ENCODE measurements at regions not wholly inside any gene's neighbourhood (a gene's known extent, or its start where the extent isn't known, plus 50 kb on each side); places are given as distances from the start of the nearest gene placed in this dataset.

DNA sequence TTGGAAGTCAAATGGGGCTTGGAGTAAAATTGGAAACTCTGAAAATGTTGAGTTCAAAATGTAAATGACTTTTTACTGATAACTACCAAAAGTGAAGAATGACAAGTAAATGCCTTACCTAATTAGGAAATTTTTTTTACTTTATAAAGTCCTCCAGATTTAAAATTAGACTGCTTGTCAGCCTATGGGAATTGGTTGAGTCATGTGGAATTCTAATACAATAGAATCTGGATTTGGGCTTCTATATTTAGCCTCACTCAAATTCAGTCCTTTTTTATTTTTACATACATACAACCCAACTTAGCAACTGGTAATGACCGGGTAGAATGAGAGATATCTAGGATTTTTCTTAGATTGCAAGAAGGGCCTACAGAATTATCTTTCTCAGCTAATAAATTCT, 158.9 kb upstream of the CADPS start:
- TF ChIP-seq, protein P1, sequence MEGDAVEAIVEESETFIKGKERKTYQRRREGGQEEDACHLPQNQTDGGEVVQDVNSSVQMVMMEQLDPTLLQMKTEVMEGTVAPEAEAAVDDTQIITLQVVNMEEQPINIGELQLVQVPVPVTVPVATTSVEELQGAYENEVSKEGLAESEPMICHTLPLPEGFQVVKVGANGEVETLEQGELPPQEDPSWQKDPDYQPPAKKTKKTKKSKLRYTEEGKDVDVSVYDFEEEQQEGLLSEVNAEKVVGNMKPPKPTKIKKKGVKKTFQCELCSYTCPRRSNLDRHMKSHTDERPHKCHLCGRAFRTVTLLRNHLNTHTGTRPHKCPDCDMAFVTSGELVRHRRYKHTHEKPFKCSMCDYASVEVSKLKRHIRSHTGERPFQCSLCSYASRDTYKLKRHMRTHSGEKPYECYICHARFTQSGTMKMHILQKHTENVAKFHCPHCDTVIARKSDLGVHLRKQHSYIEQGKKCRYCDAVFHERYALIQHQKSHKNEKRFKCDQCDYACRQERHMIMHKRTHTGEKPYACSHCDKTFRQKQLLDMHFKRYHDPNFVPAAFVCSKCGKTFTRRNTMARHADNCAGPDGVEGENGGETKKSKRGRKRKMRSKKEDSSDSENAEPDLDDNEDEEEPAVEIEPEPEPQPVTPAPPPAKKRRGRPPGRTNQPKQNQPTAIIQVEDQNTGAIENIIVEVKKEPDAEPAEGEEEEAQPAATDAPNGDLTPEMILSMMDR (conservative IDR thresholded peaks at IDR 0.05; ENCODE audit: low read depth, low read length), result no peak
- no peak overlapping the region for H3K4me3 ChIP-seq (ENCODE audit: low read length)
- no peak for DNase-seq (ENCODE audit: low read depth)

DNA sequence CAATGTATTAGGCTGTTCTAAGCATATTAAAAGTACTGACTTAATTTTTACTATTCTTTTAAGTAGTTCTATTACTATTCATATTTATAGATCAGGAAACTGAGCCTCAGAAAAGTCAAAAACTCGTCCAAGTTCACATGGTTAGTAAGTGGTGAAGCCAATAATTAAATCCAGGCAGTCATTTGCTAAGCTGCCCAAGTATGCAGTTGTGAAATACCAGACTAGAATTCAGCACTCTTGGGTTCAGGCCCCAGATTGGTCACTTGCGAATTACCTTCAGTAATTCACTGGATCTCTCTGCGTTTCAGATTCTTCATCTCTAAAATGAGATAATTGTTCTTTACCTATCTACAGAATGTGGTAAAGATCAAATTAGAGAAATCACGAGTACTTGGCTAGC, 161.9 kb upstream of the CADPS start:
- no peak for DNase-seq (ENCODE audit: low read depth)

DNA sequence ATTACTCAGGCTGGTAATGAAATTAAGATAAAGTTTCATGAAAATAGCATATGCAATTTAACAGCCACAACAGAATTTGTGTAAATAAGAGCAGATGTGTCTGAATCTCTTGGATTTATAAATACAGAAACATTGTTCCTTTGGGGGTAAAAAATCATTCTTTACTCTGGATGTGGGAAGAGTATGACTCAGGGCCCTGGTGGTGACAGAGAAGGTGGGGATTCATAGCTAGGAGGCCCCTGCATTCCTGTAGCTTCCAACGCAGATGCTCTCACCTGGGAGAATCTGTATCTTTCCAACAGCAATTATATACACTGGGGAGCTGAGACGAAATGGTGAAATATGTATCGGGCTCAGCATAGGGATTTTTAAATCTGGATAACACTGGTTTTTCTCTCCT, 167.6 kb upstream of the CADPS start:
- no peak for DNase-seq (ENCODE audit: low read depth)
- TF ChIP-seq, protein P1 (conservative IDR thresholded peaks at IDR 0.05; ENCODE audit: low read depth, low read length), result no peak
- H3K4me3 ChIP-seq (ENCODE audit: low read length), result no peak overlapping the region

More for the DNA sequence above, 161.9 kb upstream of the CADPS start:
- H3K4me3 ChIP-seq (ENCODE audit: low read length), result no peak overlapping the region
- TF ChIP-seq, protein P1 (conservative IDR thresholded peaks at IDR 0.05; ENCODE audit: low read depth, low read length), result no peak

DNA sequence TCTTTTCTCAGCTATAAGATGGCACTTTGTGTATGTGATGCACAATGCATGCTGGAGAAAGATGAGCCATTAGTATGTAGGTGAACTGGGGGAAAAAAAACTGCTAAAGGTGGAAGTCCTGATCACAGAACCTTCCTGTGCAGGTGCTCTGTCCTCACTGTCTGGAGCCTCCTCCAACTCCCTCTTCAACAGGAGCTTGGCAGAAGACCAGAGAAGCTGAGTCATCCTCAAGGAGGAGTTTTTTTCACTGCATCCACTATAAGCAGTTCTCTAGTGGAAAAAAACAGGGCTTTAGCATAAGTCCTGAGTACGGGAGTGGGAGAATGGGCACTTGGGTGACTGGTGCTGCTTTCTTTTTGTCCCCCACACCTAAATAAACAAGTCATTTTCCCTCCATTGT, 168.4 kb upstream of the CADPS start:
- DNase-seq (ENCODE audit: low read depth), result no peak
- H3K4me3 ChIP-seq (ENCODE audit: low read length), result no peak overlapping the region
- TF ChIP-seq, protein P1 (conservative IDR thresholded peaks at IDR 0.05; ENCODE audit: low read depth, low read length), result no peak

DNA sequence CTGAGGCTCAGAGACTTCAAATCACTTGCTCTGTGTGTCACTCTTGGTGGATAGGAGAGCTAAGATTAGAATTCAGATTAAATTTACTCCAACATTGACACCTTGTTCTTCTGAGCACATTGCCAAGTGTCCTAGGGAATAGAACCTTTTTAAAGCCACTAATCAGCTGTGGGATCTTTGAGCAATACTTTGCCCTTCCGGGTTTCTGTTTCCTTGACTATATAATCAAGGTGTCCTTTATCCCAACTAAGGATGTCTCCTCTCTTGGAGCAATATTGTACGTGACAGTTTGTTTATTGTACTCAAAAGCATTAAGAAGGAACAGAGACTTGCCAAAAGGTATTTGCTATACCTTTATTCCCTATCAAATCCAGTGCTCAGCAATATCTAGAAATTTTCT, 170.9 kb upstream of the CADPS start:
- no peak overlapping the region for H3K4me3 ChIP-seq (ENCODE audit: low read length)
- no peak for DNase-seq (ENCODE audit: low read depth)
- TF ChIP-seq, protein P1 (conservative IDR thresholded peaks at IDR 0.05; ENCODE audit: low read depth, low read length), result no peak

DNA sequence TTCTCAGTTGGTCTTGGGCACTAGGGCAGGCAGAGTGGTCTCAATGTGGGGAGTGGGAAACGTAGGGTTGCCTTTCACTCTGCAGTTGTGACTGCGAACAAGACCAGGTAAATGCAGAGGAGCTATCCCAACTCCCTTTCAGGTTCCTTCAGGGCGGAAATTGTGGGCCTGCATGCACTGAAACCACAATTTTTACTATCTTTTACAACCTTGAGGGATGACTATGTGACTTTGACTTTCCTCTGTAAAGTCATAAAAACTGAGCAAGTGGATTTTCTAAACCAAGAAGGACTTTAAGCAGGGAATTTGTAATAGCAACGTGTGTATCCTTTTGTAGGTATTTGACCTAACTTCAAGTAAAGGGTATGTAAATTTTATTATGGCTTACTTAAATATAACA, 171.4 kb upstream of the CADPS start:
- TF ChIP-seq, protein P1 (conservative IDR thresholded peaks at IDR 0.05; ENCODE audit: low read depth, low read length), result no peak
- no peak overlapping the region for H3K4me3 ChIP-seq (ENCODE audit: low read length)
- DNase-seq (ENCODE audit: low read depth), result no peak

DNA sequence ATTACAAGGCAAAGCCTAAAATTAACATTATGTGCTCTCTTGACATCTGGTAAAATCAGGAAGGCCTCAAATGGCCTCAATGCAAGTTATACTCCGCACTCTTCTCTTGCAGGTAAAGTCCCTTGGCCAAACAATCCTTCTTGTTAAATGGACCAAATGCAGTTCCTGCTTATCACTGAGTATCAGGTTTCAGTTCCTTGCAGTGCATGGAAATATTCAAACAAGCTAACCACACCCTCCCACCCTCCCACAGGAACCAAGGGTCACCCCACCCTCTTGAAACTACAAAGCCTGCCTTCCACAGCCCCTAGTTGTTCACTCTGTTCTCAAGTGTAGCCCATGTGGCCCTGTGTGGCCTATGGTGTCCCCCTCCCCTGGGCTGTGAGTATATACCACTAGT, 171.9 kb upstream of the CADPS start:
- TF ChIP-seq, protein P1 (conservative IDR thresholded peaks at IDR 0.05; ENCODE audit: low read depth, low read length), result no peak
- no peak for DNase-seq (ENCODE audit: low read depth)
- H3K4me3 ChIP-seq (ENCODE audit: low read length), result no peak overlapping the region
